Suprapubic skin (tissue), 4 donors: ENCODE measurements at regions not wholly inside any gene's neighbourhood (a gene's known extent, or its start where the extent isn't known, plus 50 kb on each side); places are given as distances from the start of the nearest gene placed in this dataset.

Experiments used
- CTCF ChIP-seq, 2 donors: fragments of 200-600 bp in 1 of 2; fragments of 450-650 bp in 1 of 2; sonication (generic) in 1 of 2; IDR thresholded peaks; one replicate each; pipeline ENCODE4 v1.5.1; 2016 to 2019; ENCODE audit warnings: antibody characterized with exemption in 2 of 2, mild to moderate bottlenecking in 1 of 2, moderate library complexity in 1 of 2
- EP300 ChIP-seq: sonication (generic); formaldehyde crosslinking; IDR thresholded peaks from one replicate; pipeline ENCODE4 v1.6.1; 2017; ENCODE audit warnings: antibody characterized with exemption
- POLR2A ChIP-seq, 2 donors: fragments of 450-650 bp; IDR thresholded peaks; one replicate each; pipeline ENCODE4 v1.6.1; 2017; ENCODE audit warnings: antibody characterized with exemption in 2 of 2, mild to moderate bottlenecking in 2 of 2, moderate library complexity in 2 of 2
- POLR2AphosphoS5 ChIP-seq, 3 donors: sonication (generic); formaldehyde crosslinking; IDR thresholded peaks; one replicate each; pipeline ENCODE4 v1.6.1; 2017; ENCODE audit warnings: antibody characterized with exemption in 3 of 3

GRCh38 chr16:75868636-75869632 lies 142.6 kb upstream of the CPHXL start:
- TF ChIP-seq CTCF (IDR thresholded peaks at IDR 0.05) (no peak), EP300 (no peak), POLR2AphosphoS5 (IDR thresholded peaks at IDR 0.05) (no peak), POLR2A (IDR thresholded peaks at IDR 0.05) (no peak)
